ENCODE measurements at regions not wholly inside any gene's neighbourhood (a gene's known extent, or its start where the extent isn't known, plus 50 kb on each side); places are given as distances from the start of the nearest gene placed in this dataset.
"Not testable (repeated sequence)": the region's sequence is repeated elsewhere in the genome, so short reads cannot be mapped to it uniquely, and the experiment has no call there.

- DNase-seq, result peak; percentile 83 to 91 (median 88)
Observed at GRCh38 chr4:87716371-87717265, 66.5 kb downstream of the DMP1 start.

GRCh38 chr4:87717276-87718031 lies 67.4 kb downstream of the DMP1 start:
- DNase-seq, result peak; percentile 21 to 56 (median 22)

- peak; percentile 13 to 54 (median 47) for DNase-seq
Observed at GRCh38 chr4:87718217-87718835, 68.2 kb downstream of the DMP1 start.

GRCh38 chr4:87720094-87720691 lies 70.1 kb downstream of the DMP1 start:
- no peak for DNase-seq

- DNase-seq, result not testable (repeated sequence)
Observed at GRCh38 chr4:87725287-87725686, 74.1 kb upstream of the IBSP start.

GRCh38 chr4:87732033-87732765 lies 67.2 kb upstream of the IBSP start:
- peak in 1 of 3 donors; percentile 6 for DNase-seq

- no peak for DNase-seq
Observed at GRCh38 chr4:87734084-87734483, 65.3 kb upstream of the IBSP start.

- DNase-seq, result no peak
Observed at GRCh38 chr4:87734936-87735335, 64.4 kb upstream of the IBSP start.

- no peak for DNase-seq
Observed at GRCh38 chr4:87738483-87738882, 60.9 kb upstream of the IBSP start.

GRCh38 chr4:87739494-87739893 lies 59.9 kb upstream of the IBSP start:
- no peak for DNase-seq

GRCh38 chr4:87745064-87745807 lies 54.1 kb upstream of the IBSP start:
- peak in 1 of 3 donors; percentile 8 for DNase-seq

GRCh38 chr4:87746001-87746400 lies 53.4 kb upstream of the IBSP start:
- DNase-seq, result no peak
